Endothelial cell of umbilical vein (primary cell): ENCODE measurements at regions not wholly inside any gene's neighbourhood (a gene's known extent, or its start where the extent isn't known, plus 50 kb on each side); places are given as distances from the start of the nearest gene placed in this dataset.

Experiments
- BruUV-seq: library from RNA; stranded (reverse); fragments of 400-500 nt; replicated peaks from 2 replicates; lab custom pipeline; 2021; lab: Mats Ljungman, UMichigan
- CTCF ChIA-PET: fragments of 300-600, 350-600 bp; sonication (Branson Sonifier 250); formaldehyde crosslinking; loops from one replicate; lab custom pipeline; 2021; ENCODE audit warnings: antibody characterized with exemption, inconsistent platforms; lab: Charles Lee
- POLR2A ChIA-PET: fragments of 300-600, 350-600 bp; sonication (Branson Sonifier 250); formaldehyde crosslinking; loops from one replicate; lab custom pipeline; 2021; ENCODE audit warnings: antibody characterized with exemption, inconsistent platforms; lab: Charles Lee
- DNase-seq: peaks from one replicate; pipeline ENCODE4 v3.0.0-alpha.2; 2011; ENCODE audit warnings: low read depth, low spot score
- FAIRE-seq: peaks from 2 replicates; lab custom pipeline; 2011; peaks lifted over from hg19 to GRCh38; lab: Jason Lieb, UNC
- H2AFZ ChIP-seq: 2 replicates; pipeline ENCODE4 v1.6.0; 2012; ENCODE audit warnings: low read depth, low read length, control low read depth, inconsistent platforms
- H3K27ac ChIP-seq: 2 replicates; pipeline ENCODE4 v1.5.1; 2011; ENCODE audit warnings: low read depth, mild to moderate bottlenecking, control low read depth, low read length, moderate library complexity; ENCODE audit not compliant: insufficient read depth
- H3K27me3 ChIP-seq, 2 experiments: 2 replicates each; pipeline versions ENCODE4 v1.6.0 to v1.6.1; 2011; ENCODE audit warnings: low read length in 2 of 2, mixed read lengths in 1 of 2; ENCODE audit not compliant: control insufficient read depth in 2 of 2, insufficient read depth in 2 of 2
- H3K36me3 ChIP-seq, 2 experiments: 2 replicates in 1 of 2; 3 replicates in 1 of 2; pipeline ENCODE4 v1.5.1; 2011; ENCODE audit warnings: low read length in 2 of 2, mild to moderate bottlenecking in 1 of 2, moderate library complexity in 1 of 2; ENCODE audit not compliant: control insufficient read depth in 2 of 2, insufficient read depth in 2 of 2; ENCODE audit errors: extremely low read depth in 1 of 2
- H3K4me1 ChIP-seq: 3 replicates; pipeline ENCODE4 v1.5.1; 2011; ENCODE audit warnings: mild to moderate bottlenecking, low read length; ENCODE audit not compliant: control insufficient read depth, insufficient read depth; ENCODE audit errors: extremely low read depth
- H3K4me2 ChIP-seq: 2 replicates; pipeline ENCODE4 v1.6.1; 2011; ENCODE audit warnings: low read length, control low read depth, mixed read lengths; ENCODE audit not compliant: insufficient read depth
- H3K4me3 ChIP-seq, 3 experiments: fragments of 200-600 bp in 1 of 3; sonication (generic), shearing (Covaris generic) in 1 of 3; replicated peaks in 1 of 3; 2 replicates each; pipeline ENCODE4 v1.5.1; 2011 to 2016; ENCODE audit warnings: control low read depth in 3 of 3, low read length in 3 of 3, mild to moderate bottlenecking in 2 of 3, inconsistent platforms in 1 of 3, low read depth in 1 of 3, moderate library complexity in 1 of 3; ENCODE audit not compliant: insufficient read depth in 1 of 3
- H3K79me2 ChIP-seq: 2 replicates; pipeline ENCODE4 v1.6.0; 2012; ENCODE audit warnings: low read length, inconsistent platforms; ENCODE audit not compliant: control insufficient read depth, insufficient read depth
- H3K9ac ChIP-seq: replicated peaks from 2 replicates; pipeline ENCODE3; 2011; ENCODE audit warnings: low read length, control low read depth; ENCODE audit not compliant: insufficient read depth; ENCODE audit errors: extremely low read depth
- H3K9me1 ChIP-seq: replicated peaks from 3 replicates; pipeline ENCODE4 v1.6.0; 2011; ENCODE audit warnings: mild to moderate bottlenecking, low read length; ENCODE audit not compliant: control insufficient read depth, insufficient read depth; ENCODE audit errors: extremely low read depth
- H3K9me3 ChIP-seq: replicated peaks from 2 replicates; pipeline ENCODE4 v1.5.1; 2012; ENCODE audit warnings: low read length, inconsistent platforms; ENCODE audit not compliant: control insufficient read depth, insufficient read depth
- H4K20me1 ChIP-seq: replicated peaks from 2 replicates; pipeline ENCODE3; 2011; ENCODE audit warnings: mild to moderate bottlenecking, low read length; ENCODE audit not compliant: control insufficient read depth, insufficient read depth; ENCODE audit errors: extremely low read depth
- CTCF ChIP-seq, 2 donors: IDR thresholded peaks; 1 replicate in 1 of 2; 2 replicates in 1 of 2; pipeline ENCODE4 v1.5.1; 2011; ENCODE audit warnings: low read length in 2 of 2, mild to moderate bottlenecking in 2 of 2, moderate library complexity in 2 of 2, control low read depth in 1 of 2, inconsistent platforms in 1 of 2, low read depth in 1 of 2; ENCODE audit not compliant: insufficient read depth in 1 of 2; ENCODE audit errors: extremely low read depth in 1 of 2
- EZH2 ChIP-seq: IDR thresholded peaks from 2 replicates; pipeline ENCODE4 v1.6.1; 2012; ENCODE audit warnings: borderline replicate concordance, low read depth, mild to moderate bottlenecking, moderate library complexity, low read length, inconsistent platforms; ENCODE audit not compliant: severe bottlenecking
- FOS ChIP-seq: IDR thresholded peaks from 2 replicates; pipeline ENCODE4 v1.6.1; 2011; ENCODE audit warnings: mild to moderate bottlenecking, low read length, moderate library complexity, borderline replicate concordance; ENCODE audit not compliant: insufficient read depth
- GATA2 ChIP-seq: IDR thresholded peaks from 2 replicates; pipeline ENCODE4 v1.7.0; 2011; ENCODE audit warnings: low read depth, mild to moderate bottlenecking, moderate library complexity, mixed read lengths, low read length; ENCODE audit not compliant: insufficient read length, insufficient read depth
- JUN ChIP-seq: IDR thresholded peaks from 2 replicates; pipeline ENCODE4 v1.6.1; 2011; ENCODE audit warnings: borderline replicate concordance, low read depth; ENCODE audit not compliant: insufficient read length, insufficient read depth
- MAX ChIP-seq: IDR thresholded peaks from 2 replicates; pipeline ENCODE4 v1.6.1; 2011; ENCODE audit not compliant: insufficient read depth, insufficient read length
- MYC ChIP-seq: IDR thresholded peaks from one replicate; pipeline ENCODE4 v1.6.1; 2011; ENCODE audit warnings: mild to moderate bottlenecking, low read depth, low read length
- POLR2A ChIP-seq: IDR thresholded peaks from 2 replicates; pipeline ENCODE4 v1.6.1; 2012; ENCODE audit warnings: low read depth, mild to moderate bottlenecking, control low read depth, low read length
- POLR2AphosphoS5 ChIP-seq: IDR thresholded peaks from 2 replicates; pipeline ENCODE4 v1.6.1; 2012; ENCODE audit warnings: low read depth, mild to moderate bottlenecking, control low read depth, low read length, moderate library complexity; ENCODE audit not compliant: insufficient read depth
- dilution Hi-C: fragments of 300-500 bp; cut with MboI; formaldehyde crosslinking; loops from one replicate; pipeline ENCODE4 v1.15.0; 2019; ENCODE audit warnings: low sequenced_read_pairs; ENCODE audit not compliant: extremely low pct_ligation_motif_present
- intact Hi-C: fragments of 100-400 bp; cut with micrococcal nuclease; formaldehyde crosslinking; loops from one replicate; pipeline ENCODE4 v1.10.0; 2022

- Histone ChIP-seq H3K4me1 (no peaks in the 10 kb centered on the region), H2AFZ (no peak overlapping the region), H3K9me1 (no peaks in the 10 kb centered on the region), H4K20me1 (no peaks in the 10 kb centered on the region), H3K9ac (no peak overlapping the region), H3K36me3 (no peaks in the 10 kb centered on the region), H3K27me3 (no peaks in the 10 kb centered on the region), H3K9me3 (peaks cover 2% of the 10 kb centered on the region), H3K27ac (no peak overlapping the region), H3K4me2 (no peak overlapping the region), H3K79me2 (no peaks in the 10 kb centered on the region), H3K4me3 (no peak overlapping the region)
- no TSS peak for BruUV-seq
- dilution Hi-C loops = no loop called here
- TF ChIP-seq MAX = no peak
- no peak for TF ChIP-seq EZH2
- no peak for TF ChIP-seq MYC
- TF ChIP-seq GATA2 = no peak
- no peak for TF ChIP-seq CTCF (IDR thresholded peaks at IDR 0.05; ENCODE audit: extremely low read depth in 1 of 2, insufficient read depth in 1 of 2, low read depth in 1 of 2, low read length in 2 of 2)
- TF ChIP-seq POLR2A = no peak
- no peak for TF ChIP-seq FOS
- no peak for TF ChIP-seq JUN
- no peak for TF ChIP-seq POLR2AphosphoS5
- CTCF ChIA-PET = no interaction called here
- POLR2A ChIA-PET = no interaction called here
- intact Hi-C loops = no loop called here
- FAIRE-seq (no peak), DNase-seq (no peak)
Observed at GRCh38 chr2:219959471-219959870, 332.0 kb downstream of the SLC4A3 start.
